T-helper 2 cell (primary cell): ENCODE measurements at regions not wholly inside any gene's neighbourhood (a gene's known extent, or its start where the extent isn't known, plus 50 kb on each side); places are given as distances from the start of the nearest gene placed in this dataset.

Experiments
- DNase-seq, 5 experiments: peaks; one replicate each; pipeline versions ENCODE4 v3.0.0 to v3.0.0-alpha.2; 2012 to 2022

- no peak for DNase-seq
These were observed 105.5 kb downstream of the KPNA2 start for GRCh38 chr17:68141050-68141449.

- DNase-seq = no peak
These were observed 105.2 kb upstream of the AMZ2 start for GRCh38 chr17:68142595-68142994.

GRCh38 chr17:68143425-68143824 lies 104.4 kb upstream of the AMZ2 start:
- DNase-seq = no peak

DNA sequence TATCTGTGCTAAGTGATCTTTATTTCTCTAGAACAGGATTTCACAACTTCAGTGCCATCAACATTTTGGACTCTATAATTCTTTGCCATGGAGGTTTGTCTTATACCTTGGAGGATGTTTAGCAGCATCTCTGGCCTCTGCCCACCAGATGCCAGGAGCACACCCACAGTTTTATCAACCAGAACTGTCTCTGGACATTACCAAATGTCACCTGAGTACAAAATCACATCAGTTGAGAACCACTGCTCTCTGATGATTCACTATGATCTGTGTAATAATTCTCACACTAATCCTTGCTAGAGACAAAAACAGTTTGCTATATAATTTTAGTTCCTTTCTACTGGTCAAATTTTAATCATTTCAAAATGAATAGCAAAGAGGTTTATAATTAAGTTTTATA lies 102.8 kb upstream of the AMZ2 start:
- DNase-seq = no peak

GRCh38 chr17:68148936-68149335 lies 98.9 kb upstream of the AMZ2 start:
- DNase-seq = no peak

DNA sequence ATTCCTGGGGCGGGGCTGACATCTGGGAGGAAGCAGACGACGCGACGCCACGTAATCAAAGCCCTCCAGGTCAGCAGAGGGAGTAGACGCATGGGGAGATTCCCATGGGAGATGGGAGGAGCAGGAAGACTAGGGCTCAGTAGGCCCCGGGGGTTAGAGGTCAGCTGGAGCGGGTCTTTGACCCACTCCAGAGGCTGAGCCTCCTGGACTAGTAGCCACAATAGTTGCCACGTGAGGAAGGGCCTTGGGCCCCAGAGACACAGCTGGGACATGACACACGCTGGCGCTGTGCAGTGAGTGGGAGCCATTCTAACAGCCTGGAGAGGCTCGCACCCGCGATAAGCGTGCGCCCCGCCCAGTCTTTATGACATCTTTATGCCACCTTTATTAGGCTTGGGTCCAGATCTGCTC lies 95.7 kb upstream of the AMZ2 start:
- no peak for DNase-seq

DNA sequence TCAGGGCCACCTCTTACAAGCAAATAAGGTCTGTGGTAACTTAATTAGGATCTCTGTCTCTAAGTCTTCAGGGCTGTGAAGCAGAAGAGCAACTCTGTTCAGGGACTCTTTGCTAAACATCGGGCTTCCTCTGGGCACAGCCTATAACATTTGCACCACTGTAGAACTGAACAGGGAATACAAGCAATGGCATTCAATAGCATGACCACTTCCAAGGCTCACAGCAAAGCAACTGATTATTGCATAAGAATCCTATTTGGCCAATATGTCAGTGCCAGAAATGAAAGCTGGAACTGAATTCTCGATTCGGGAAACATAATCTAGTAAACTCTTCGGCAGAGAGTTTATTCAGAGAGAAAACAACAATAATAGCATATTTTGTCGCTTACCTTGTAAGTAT lies 92.2 kb upstream of the AMZ2 start:
- no peak for DNase-seq

- DNase-seq = no peak
These were observed 86.0 kb upstream of the AMZ2 start for GRCh38 chr17:68161644-68162428.

DNA sequence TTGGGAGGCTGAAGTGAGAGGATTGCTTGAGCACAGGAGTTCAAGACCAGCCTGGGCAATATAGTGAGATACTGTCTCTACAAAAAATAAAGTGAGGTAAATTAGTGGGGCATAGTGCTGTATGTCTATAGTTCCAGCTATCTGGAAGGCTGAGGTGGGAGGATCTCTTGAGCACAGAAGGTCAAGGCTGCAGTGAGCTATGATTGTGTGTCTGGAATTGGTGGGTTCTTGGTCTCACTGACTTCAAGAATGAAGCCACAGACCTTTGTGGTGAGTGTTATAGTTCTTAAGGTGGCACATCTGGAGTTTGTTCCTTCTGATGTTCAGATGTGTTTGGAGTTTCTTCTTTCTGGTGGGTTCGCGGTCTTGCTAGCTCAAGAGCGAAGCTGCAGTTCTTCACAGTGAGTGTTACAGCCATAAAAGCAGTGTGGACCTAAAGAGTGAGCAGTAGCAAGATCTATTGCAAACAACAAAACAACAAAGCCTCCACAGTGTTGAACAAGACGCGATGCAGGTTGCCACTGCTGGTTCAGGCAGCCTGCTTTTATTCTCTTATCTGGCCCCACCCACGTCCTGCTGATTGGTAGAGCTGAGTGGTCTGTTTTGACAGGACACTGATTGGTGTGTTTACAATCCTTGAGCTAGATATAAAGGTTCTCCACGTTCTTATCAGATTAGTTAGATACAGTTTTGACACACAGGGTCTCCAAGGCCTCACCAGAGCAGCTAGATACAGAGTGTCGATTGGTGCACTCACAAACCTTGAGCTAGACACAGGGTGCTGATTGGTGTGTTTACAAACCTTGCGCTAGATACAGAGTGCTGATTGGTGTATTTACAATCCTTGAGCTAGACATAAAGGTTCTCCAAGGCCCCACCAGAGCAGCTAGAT lies 79.3 kb upstream of the AMZ2 start:
- peak in 2 of 5 experiments; percentile 4 to 57 for DNase-seq

DNA sequence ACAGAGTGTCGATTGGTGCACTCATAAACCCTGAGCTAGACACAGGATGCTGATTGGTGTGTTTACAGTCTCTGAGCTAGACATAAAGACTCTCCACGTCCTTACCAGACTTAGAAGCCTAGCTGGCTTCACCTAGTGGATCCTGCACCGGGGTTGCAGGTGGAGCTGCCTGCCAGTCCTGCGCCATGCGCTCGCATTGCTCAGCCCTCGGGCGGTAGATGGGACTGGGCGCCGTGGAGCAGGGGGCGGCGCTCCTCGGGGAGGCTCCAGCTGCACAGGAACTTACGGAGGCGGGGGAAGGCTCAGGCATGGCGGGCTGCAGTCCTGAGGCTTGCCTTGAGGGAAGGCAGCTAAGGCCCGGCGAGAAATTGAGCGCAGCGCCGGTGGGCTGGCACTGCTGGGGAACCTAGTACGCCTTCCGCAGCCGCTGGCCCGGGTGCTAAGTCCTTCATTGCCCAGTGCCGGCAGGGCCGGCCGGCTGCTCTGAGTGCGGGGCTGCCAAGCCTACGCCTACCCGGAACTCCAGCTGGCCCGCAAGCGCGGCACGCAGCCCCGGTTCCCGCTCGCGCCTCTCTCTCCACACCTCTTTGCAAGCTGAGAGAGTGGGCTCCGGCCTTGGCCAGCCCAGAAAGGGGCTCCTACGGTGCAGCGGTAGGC lies 78.5 kb upstream of the AMZ2 start:
- DNase-seq = peak in 1 of 5 experiments; percentile 19

DNA sequence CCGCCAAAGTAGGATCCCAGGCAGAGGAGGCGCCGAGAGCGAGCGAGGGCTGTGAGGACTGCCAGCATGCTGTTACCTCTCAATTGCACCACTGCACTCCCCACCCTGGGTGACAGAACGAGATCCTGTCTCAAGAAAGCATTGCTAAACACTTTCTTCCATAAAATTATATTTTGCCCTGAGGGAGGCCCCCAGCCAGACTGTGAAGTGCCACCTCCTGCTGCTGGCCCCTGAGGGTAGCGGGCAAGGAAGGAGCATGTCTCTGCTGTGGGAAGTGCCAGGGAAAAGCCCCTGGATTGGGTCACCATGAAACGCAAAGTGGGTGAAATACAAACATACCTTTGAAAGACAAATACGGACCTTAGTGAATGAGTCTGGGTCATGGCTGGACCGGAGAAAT lies 78.0 kb upstream of the AMZ2 start:
- DNase-seq = no peak

DNA sequence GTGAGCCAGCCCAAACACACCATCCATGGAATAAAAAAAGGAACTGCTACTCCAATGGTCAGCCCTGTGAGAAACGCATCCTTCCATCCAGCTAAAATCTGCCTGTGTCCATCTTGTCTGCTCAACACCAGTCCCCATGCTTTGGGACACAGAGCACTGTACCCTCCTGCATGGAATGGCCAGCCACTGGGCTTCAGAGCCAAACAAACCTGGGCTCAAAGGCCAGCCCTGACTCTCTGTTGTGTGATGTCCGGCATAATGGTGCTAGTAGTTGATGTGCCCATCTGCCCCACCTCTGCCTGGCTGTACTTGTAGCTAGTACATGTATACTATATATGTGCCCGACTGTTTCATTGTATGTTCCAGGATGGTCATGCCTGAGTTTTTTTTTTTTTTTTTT lies 77.6 kb upstream of the AMZ2 start:
- DNase-seq = no peak

DNA sequence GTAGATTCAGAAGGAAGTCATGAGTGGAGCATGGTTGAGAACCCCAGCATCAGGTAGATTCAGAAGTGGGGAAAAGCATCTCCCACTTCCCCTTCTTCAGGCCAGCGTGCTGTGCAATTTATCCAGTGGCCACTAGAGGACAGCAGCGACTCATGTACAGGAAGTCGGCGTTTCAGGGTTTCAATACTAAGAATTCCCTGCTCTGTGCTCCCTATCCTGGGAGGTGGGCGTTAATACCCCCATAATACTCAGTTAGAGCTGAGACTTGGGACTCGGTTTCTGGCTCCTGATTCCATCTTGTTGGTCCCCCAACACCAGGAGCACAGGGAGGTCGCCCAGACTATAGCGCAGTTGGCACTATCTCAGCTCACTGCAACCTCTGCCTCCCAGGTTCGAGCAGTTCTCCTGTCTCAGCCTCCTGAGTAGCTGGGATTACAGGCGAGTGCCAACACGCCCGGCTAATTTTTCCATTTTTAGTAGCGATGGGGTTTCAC lies 75.3 kb upstream of the AMZ2 start:
- DNase-seq = peak; percentile 47 to 67 (median 61)

GRCh38 chr17:68175416-68175815 lies 72.4 kb upstream of the AMZ2 start:
- DNase-seq = no peak

GRCh38 chr17:68175905-68176304 lies 71.9 kb upstream of the AMZ2 start:
- no peak for DNase-seq

- DNase-seq = no peak
These were observed 71.1 kb upstream of the AMZ2 start for GRCh38 chr17:68176718-68177117.

GRCh38 chr17:68178831-68179230 lies 69.0 kb upstream of the AMZ2 start:
- DNase-seq = no peak

DNA sequence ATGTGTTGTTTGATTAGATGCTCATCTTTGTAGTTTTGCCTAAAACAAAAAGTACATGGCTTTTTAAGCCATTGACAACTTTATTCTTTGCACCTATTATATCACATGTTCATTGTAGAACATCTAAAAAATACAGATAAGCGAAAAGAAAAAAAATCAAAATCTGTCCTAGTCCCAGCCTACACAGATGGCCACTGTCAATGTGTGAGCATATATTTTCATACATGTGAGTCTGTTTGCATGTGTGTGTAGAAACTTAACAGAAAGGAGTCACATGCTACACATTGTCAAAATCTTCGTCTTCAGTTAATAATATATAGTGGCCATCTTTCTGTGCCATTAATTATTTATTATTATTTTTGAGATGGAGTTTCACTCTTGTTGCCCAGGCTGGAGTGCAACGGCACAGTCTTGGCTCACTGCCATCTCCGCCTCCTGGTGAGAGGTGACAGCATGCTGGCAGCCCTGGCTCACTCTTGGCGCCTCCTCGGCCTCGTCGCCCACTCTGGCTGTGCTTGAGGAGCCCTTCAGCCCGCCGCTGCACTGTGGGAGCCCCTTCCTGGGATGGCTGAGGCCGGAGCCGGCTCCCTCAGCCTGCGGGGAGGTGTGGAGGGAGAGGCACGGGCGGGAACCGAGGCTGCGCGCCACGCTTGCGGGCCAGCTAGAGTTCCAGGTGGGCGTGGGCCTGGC lies 68.5 kb upstream of the AMZ2 start:
- no peak for DNase-seq

DNA sequence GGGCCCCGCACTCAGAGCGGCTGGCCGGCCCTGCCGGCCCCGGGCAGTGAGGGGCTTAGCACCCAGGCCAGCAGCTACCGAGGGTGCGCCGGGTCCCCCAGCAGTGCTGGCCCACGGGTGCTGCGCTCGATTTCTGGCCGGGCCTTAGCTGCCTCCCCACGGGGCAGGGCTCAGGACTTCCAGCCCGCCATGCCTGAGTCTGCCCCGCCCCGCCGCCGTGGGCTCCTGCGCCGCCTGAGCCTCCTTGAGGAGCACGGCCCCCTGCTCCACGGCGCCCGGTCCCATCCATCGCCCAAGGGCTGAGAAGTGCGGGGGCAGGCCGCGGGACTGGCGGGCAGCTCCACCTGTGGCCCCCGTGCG lies 67.9 kb upstream of the AMZ2 start:
- DNase-seq = no peak

- DNase-seq = peak in 1 of 5 experiments; percentile 54
These were observed 65.9 kb upstream of the AMZ2 start for GRCh38 chr17:68182011-68182306.

GRCh38 chr17:68182940-68183551 lies 64.8 kb upstream of the AMZ2 start:
- DNase-seq = peak; percentile 36 to 89 (median 73)

DNA sequence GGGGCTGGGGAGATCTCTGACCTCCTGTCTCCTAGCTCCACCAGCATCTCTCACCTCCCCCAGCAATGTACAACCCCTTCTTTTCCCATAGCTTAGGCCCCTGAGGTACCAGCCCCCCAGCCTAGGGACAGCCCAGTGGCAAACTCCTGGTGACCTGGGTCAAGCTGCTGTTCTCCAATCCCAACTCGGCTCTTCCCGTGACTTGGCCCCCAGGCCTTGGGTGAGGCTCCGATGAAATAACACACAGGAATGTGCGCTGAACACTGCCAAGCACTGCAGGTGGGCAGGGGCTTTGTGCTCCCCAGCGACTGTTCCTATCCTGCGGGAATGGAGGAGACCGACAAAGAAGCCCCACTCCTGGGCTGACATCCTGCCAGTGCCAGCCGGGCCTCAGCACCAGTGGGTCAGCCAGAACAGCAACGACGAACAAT lies 63.7 kb upstream of the AMZ2 start:
- DNase-seq = no peak
